ENCODE measurements at regions not wholly inside any gene's neighbourhood (a gene's known extent, or its start where the extent isn't known, plus 50 kb on each side); places are given as distances from the start of the nearest gene placed in this dataset.

GRCh38 chr3:33936921-33937525 is 138.6 kb downstream of the PDCD6IP start:
- Histone ChIP-seq H3K18ac (ENCODE audit: low read depth in 1 of 2, low read length in 2 of 2) (no peak overlapping the region), H2AK5ac (ENCODE audit: low read length, severe bottlenecking) (no peak overlapping the region), H2BK12ac (ENCODE audit: low read length in 2 of 2) (no peak overlapping the region), H3K23ac (ENCODE audit: low read length in 2 of 2) (no peak overlapping the region), H4K91ac (ENCODE audit: low read length) (no peak overlapping the region), H4K8ac (ENCODE audit: low read length) (no peak overlapping the region), H2BK15ac (ENCODE audit: low read depth, poor library complexity, severe bottlenecking) (no peak overlapping the region), H3K4ac (ENCODE audit: low read depth in 1 of 2, low read length in 2 of 2) (no peak overlapping the region), H3K4me2 (ENCODE audit: low read length, poor library complexity, severe bottlenecking) (no peak overlapping the region), H3K4me1 (ENCODE audit: control insufficient read depth, insufficient read depth, low read depth, low read length) (no peaks in the 10 kb centered on the region), H2AFZ (ENCODE audit: low read depth, low read length) (no peak overlapping the region), H3K14ac (ENCODE audit: low read length in 2 of 2) (no peak overlapping the region), H3K27me3 (ENCODE audit: control insufficient read depth in 1 of 2, insufficient read depth in 1 of 2, low read length in 2 of 2) (no peaks in the 10 kb centered on the region), H3K9ac (ENCODE audit: low read length) (no peak overlapping the region), H2BK120ac (ENCODE audit: low read depth, low read length) (no peak overlapping the region), H3K79me1 (replicated peaks; ENCODE audit: low read length, poor library complexity, severe bottlenecking) (no peaks in the 10 kb centered on the region), H3K4me3 (ENCODE audit: insufficient read depth in 1 of 2, low read depth in 1 of 2, low read length in 2 of 2) (no peak overlapping the region), H2BK5ac (ENCODE audit: low read depth, low read length, poor library complexity, severe bottlenecking) (no peak overlapping the region), H3K36me3 (ENCODE audit: control insufficient read depth in 1 of 2, insufficient read depth in 2 of 2, low read depth in 1 of 2, low read length in 2 of 2) (no peaks in the 10 kb centered on the region), H3K9me3 (ENCODE audit: control insufficient read depth, low read length) (no peaks in the 10 kb centered on the region), H3K27ac (ENCODE audit: low read length, poor library complexity, severe bottlenecking) (no peak overlapping the region)
- DNase-seq = no peak
- 74% methylated on average over 1 of the region's 1 CpG for WGBS

GRCh38 chr3:33937628-33938027 is 139.2 kb downstream of the PDCD6IP start:
- WGBS = 100% methylated on average over 1 of the region's 1 CpG
- Histone ChIP-seq H2AK5ac (ENCODE audit: low read length, severe bottlenecking) (no peak overlapping the region), H2BK120ac (ENCODE audit: low read depth, low read length) (no peak overlapping the region)

GRCh38 chr3:33940149-33940548 is 141.7 kb downstream of the PDCD6IP start:
- Histone ChIP-seq H3K27ac (ENCODE audit: low read length, poor library complexity, severe bottlenecking) (no peak overlapping the region), H2BK12ac (ENCODE audit: low read length in 2 of 2) (no peak overlapping the region), H3K79me1 (replicated peaks; ENCODE audit: low read length, poor library complexity, severe bottlenecking) (no peaks in the 10 kb centered on the region), H3K4ac (ENCODE audit: low read depth in 1 of 2, low read length in 2 of 2) (no peak overlapping the region), H2BK5ac (ENCODE audit: low read depth, low read length, poor library complexity, severe bottlenecking) (no peak overlapping the region), H4K8ac (ENCODE audit: low read length) (no peak overlapping the region), H3K27me3 (ENCODE audit: control insufficient read depth in 1 of 2, insufficient read depth in 1 of 2, low read length in 2 of 2) (no peaks in the 10 kb centered on the region), H2BK15ac (ENCODE audit: low read depth, poor library complexity, severe bottlenecking) (no peak overlapping the region), H4K91ac (ENCODE audit: low read length) (no peak overlapping the region), H3K9ac (ENCODE audit: low read length) (no peak overlapping the region), H3K18ac (ENCODE audit: low read depth in 1 of 2, low read length in 2 of 2) (no peak overlapping the region), H3K4me3 (ENCODE audit: insufficient read depth in 1 of 2, low read depth in 1 of 2, low read length in 2 of 2) (no peak overlapping the region), H2AFZ (ENCODE audit: low read depth, low read length) (no peak overlapping the region), H3K23ac (ENCODE audit: low read length in 2 of 2) (no peak overlapping the region), H3K9me3 (ENCODE audit: control insufficient read depth, low read length) (no peaks in the 10 kb centered on the region), H3K36me3 (ENCODE audit: control insufficient read depth in 1 of 2, insufficient read depth in 2 of 2, low read depth in 1 of 2, low read length in 2 of 2) (no peaks in the 10 kb centered on the region), H3K4me1 (ENCODE audit: control insufficient read depth, insufficient read depth, low read depth, low read length) (no peaks in the 10 kb centered on the region), H3K14ac (ENCODE audit: low read length in 2 of 2) (no peak overlapping the region), H2BK120ac (ENCODE audit: low read depth, low read length) (no peak overlapping the region), H2AK5ac (ENCODE audit: low read length, severe bottlenecking) (no peak overlapping the region), H3K4me2 (ENCODE audit: low read length, poor library complexity, severe bottlenecking) (no peak overlapping the region)
- DNase-seq = no peak
- WGBS = 94% methylated on average over 5 of the region's 5 CpGs

More at GRCh38 chr3:33937628-33938027, 139.2 kb downstream of the PDCD6IP start:
- Histone ChIP-seq H3K18ac (ENCODE audit: low read depth in 1 of 2, low read length in 2 of 2) (no peak overlapping the region), H3K27me3 (ENCODE audit: control insufficient read depth in 1 of 2, insufficient read depth in 1 of 2, low read length in 2 of 2) (no peaks in the 10 kb centered on the region), H4K8ac (ENCODE audit: low read length) (no peak overlapping the region), H2AFZ (ENCODE audit: low read depth, low read length) (no peak overlapping the region), H2BK12ac (ENCODE audit: low read length in 2 of 2) (no peak overlapping the region), H3K4me1 (ENCODE audit: control insufficient read depth, insufficient read depth, low read depth, low read length) (no peaks in the 10 kb centered on the region), H3K9me3 (ENCODE audit: control insufficient read depth, low read length) (no peaks in the 10 kb centered on the region), H3K9ac (ENCODE audit: low read length) (no peak overlapping the region), H2BK15ac (ENCODE audit: low read depth, poor library complexity, severe bottlenecking) (no peak overlapping the region), H2BK5ac (ENCODE audit: low read depth, low read length, poor library complexity, severe bottlenecking) (no peak overlapping the region), H3K79me1 (replicated peaks; ENCODE audit: low read length, poor library complexity, severe bottlenecking) (no peaks in the 10 kb centered on the region), H3K36me3 (ENCODE audit: control insufficient read depth in 1 of 2, insufficient read depth in 2 of 2, low read depth in 1 of 2, low read length in 2 of 2) (no peaks in the 10 kb centered on the region), H4K91ac (ENCODE audit: low read length) (no peak overlapping the region), H3K4me2 (ENCODE audit: low read length, poor library complexity, severe bottlenecking) (no peak overlapping the region), H3K23ac (ENCODE audit: low read length in 2 of 2) (no peak overlapping the region), H3K4ac (ENCODE audit: low read depth in 1 of 2, low read length in 2 of 2) (no peak overlapping the region), H3K27ac (ENCODE audit: low read length, poor library complexity, severe bottlenecking) (no peak overlapping the region), H3K14ac (ENCODE audit: low read length in 2 of 2) (no peak overlapping the region), H3K4me3 (ENCODE audit: insufficient read depth in 1 of 2, low read depth in 1 of 2, low read length in 2 of 2) (no peak overlapping the region)
- no peak for DNase-seq

- Histone ChIP-seq H3K4me1 (ENCODE audit: control insufficient read depth, insufficient read depth, low read depth, low read length) (no peaks in the 10 kb centered on the region), H2BK120ac (ENCODE audit: low read depth, low read length) (no peak overlapping the region), H3K27me3 (ENCODE audit: control insufficient read depth in 1 of 2, insufficient read depth in 1 of 2, low read length in 2 of 2) (no peaks in the 10 kb centered on the region), H3K27ac (ENCODE audit: low read length, poor library complexity, severe bottlenecking) (no peak overlapping the region), H2BK12ac (ENCODE audit: low read length in 2 of 2) (no peak overlapping the region), H3K4ac (ENCODE audit: low read depth in 1 of 2, low read length in 2 of 2) (no peak overlapping the region), H4K8ac (ENCODE audit: low read length) (no peak overlapping the region), H3K4me3 (ENCODE audit: insufficient read depth in 1 of 2, low read depth in 1 of 2, low read length in 2 of 2) (no peak overlapping the region), H3K4me2 (ENCODE audit: low read length, poor library complexity, severe bottlenecking) (no peak overlapping the region), H2BK15ac (ENCODE audit: low read depth, poor library complexity, severe bottlenecking) (no peak overlapping the region), H3K79me1 (replicated peaks; ENCODE audit: low read length, poor library complexity, severe bottlenecking) (no peaks in the 10 kb centered on the region), H2BK5ac (ENCODE audit: low read depth, low read length, poor library complexity, severe bottlenecking) (no peak overlapping the region), H3K23ac (ENCODE audit: low read length in 2 of 2) (no peak overlapping the region), H3K36me3 (ENCODE audit: control insufficient read depth in 1 of 2, insufficient read depth in 2 of 2, low read depth in 1 of 2, low read length in 2 of 2) (no peaks in the 10 kb centered on the region), H3K9me3 (ENCODE audit: control insufficient read depth, low read length) (no peaks in the 10 kb centered on the region), H3K14ac (ENCODE audit: low read length in 2 of 2) (no peak overlapping the region), H4K91ac (ENCODE audit: low read length) (no peak overlapping the region), H2AFZ (ENCODE audit: low read depth, low read length) (no peak overlapping the region), H3K18ac (ENCODE audit: low read depth in 1 of 2, low read length in 2 of 2) (no peak overlapping the region), H2AK5ac (ENCODE audit: low read length, severe bottlenecking) (no peak overlapping the region), H3K9ac (ENCODE audit: low read length) (no peak overlapping the region)
- 89% methylated on average over 4 of the region's 4 CpGs for WGBS
- no peak for DNase-seq
These were observed 142.3 kb downstream of the PDCD6IP start for GRCh38 chr3:33940736-33941135.

Measured in mesenchymal stem cell (in vitro differentiated cells and primary cell).